ENCODE measurements at regions not wholly inside any gene's neighbourhood (a gene's known extent, or its start where the extent isn't known, plus 50 kb on each side); places are given as distances from the start of the nearest gene placed in this dataset.

GRCh38 chr3:152780553-152780952, 54.4 kb upstream of the P2RY1 start:
- DNase-seq = no peak

GRCh38 chr3:152785051-152785450, 49.9 kb upstream of the P2RY1 start:
- no peak for DNase-seq
